ENCODE measurements at regions not wholly inside any gene's neighbourhood (a gene's known extent, or its start where the extent isn't known, plus 50 kb on each side); places are given as distances from the start of the nearest gene placed in this dataset.

DNA sequence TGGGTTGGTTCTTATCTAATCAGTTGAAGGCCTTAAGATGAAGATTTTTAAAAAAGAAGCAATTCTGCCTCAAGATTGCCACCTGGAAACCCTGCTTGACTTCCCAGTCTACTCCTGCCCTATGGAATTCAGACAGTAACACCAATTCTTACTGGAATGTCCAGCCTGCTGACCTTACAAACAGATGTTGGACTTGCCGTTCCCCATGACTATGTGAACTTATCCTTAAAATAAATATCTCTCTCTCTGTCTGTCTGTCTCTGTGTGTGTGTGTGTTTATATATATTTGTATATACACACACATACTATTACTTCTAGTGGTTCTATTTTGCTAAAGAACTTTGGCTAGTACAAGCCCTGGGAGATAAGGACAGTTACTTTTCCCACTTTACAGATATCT is 675.3 kb downstream of the SLC4A3 start:
- no peak overlapping the region for H3K4me2 ChIP-seq (ENCODE audit: low read depth, low read length)
- in situ Hi-C loops (cut with HindIII; ENCODE audit: extremely low pct_ligation_motif_present, low pct_unique_long_range_greater_than_20kb) = no loop called here
- BruUV-seq (replicated peaks) = no TSS peak
- no peaks in the 10 kb centered on the region for H4K20me1 ChIP-seq (ENCODE audit: insufficient read depth, low read length)
- ChIA-PET POLR2A (no interaction called here), CTCF (ENCODE audit: low intra/inter-chr PET ratio, low total read pairs) (no interaction called here)
- no peaks in the 10 kb centered on the region for H3K79me2 ChIP-seq (ENCODE audit: insufficient read depth, low read length)
- TF ChIP-seq, protein P1, sequence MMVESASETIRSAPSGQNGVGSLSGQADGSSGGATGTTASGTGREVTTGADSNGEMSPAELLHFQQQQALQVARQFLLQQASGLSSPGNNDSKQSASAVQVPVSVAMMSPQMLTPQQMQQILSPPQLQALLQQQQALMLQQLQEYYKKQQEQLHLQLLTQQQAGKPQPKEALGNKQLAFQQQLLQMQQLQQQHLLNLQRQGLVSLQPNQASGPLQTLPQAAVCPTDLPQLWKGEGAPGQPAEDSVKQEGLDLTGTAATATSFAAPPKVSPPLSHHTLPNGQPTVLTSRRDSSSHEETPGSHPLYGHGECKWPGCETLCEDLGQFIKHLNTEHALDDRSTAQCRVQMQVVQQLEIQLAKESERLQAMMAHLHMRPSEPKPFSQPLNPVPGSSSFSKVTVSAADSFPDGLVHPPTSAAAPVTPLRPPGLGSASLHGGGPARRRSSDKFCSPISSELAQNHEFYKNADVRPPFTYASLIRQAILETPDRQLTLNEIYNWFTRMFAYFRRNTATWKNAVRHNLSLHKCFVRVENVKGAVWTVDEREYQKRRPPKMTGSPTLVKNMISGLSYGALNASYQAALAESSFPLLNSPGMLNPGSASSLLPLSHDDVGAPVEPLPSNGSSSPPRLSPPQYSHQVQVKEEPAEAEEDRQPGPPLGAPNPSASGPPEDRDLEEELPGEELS (CRISPR knock-in tag; IDR thresholded peaks at IDR 0.05) = no peak
- TF ChIP-seq, protein P2, sequence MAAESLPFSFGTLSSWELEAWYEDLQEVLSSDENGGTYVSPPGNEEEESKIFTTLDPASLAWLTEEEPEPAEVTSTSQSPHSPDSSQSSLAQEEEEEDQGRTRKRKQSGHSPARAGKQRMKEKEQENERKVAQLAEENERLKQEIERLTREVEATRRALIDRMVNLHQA (CRISPR knock-in tag; IDR thresholded peaks at IDR 0.05) = no peak
- TF ChIP-seq BHLHE40 (IDR thresholded peaks at IDR 0.05; ENCODE audit: low read length) (no peak), ARNT (IDR thresholded peaks at IDR 0.05) (no peak), NFRKB (IDR thresholded peaks at IDR 0.05) (no peak), MAFF (IDR thresholded peaks at IDR 0.05; ENCODE audit: low read depth, low read length) (no peak), KLF13 (CRISPR knock-in tag; IDR thresholded peaks at IDR 0.05) (no peak), ZNF468 (CRISPR knock-in tag; IDR thresholded peaks at IDR 0.05) (no peak), ZNF264 (CRISPR knock-in tag; IDR thresholded peaks at IDR 0.05) (no peak), DRAP1 (CRISPR knock-in tag; IDR thresholded peaks at IDR 0.05) (no peak), EED (CRISPR knock-in tag; IDR thresholded peaks at IDR 0.05) (no peak), JUNB (CRISPR knock-in tag; IDR thresholded peaks at IDR 0.05; ENCODE audit: borderline replicate concordance) (no peak), SYNCRIP (IDR thresholded peaks at IDR 0.05; ENCODE audit: insufficient read depth, low read depth, low read length) (no peak), MEIS1 (CRISPR knock-in tag; IDR thresholded peaks at IDR 0.05; ENCODE audit: borderline replicate concordance) (no peak)
- TF ChIP-seq, protein P3, sequence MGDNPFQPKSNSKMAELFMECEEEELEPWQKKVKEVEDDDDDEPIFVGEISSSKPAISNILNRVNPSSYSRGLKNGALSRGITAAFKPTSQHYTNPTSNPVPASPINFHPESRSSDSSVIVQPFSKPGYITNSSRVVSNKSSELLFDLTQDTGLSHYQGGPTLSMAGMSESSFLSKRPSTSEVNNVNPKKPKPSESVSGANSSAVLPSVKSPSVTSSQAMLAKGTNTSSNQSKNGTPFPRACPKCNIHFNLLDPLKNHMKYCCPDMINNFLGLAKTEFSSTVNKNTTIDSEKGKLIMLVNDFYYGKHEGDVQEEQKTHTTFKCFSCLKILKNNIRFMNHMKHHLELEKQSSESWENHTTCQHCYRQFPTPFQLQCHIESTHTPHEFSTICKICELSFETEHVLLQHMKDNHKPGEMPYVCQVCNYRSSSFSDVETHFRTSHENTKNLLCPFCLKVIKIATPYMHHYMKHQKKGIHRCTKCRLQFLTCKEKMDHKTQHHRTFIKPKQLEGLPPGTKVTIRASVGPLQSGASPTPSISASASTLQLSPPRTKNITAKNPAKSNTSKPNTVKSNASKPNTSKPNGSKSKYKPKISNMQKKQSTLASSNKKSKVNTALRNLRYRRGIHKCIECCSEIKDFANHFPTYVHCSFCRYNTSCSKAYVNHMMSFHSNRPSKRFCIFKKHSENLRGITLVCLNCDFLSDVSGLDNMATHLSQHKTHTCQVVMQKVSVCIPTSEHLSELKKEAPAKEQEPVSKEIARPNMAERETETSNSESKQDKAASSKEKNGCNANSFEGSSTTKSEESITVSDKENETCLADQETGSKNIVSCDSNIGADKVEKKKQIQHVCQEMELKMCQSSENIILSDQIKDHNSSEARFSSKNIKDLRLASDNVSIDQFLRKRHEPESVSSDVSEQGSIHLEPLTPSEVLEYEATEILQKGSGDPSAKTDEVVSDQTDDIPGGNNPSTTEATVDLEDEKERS (CRISPR knock-in tag; IDR thresholded peaks at IDR 0.05) = no peak
- no peak overlapping the region for H3K9ac ChIP-seq (ENCODE audit: insufficient read depth, low read depth, low read length)
- H3K4me1 ChIP-seq (ENCODE audit: insufficient read depth, low read length) = no peaks in the 10 kb centered on the region
- ATAC-seq (no peak), FAIRE-seq (no peak), DNase-seq (ENCODE audit: low spot score) (no peak)
- H3K9me3 ChIP-seq (ENCODE audit: low read length) = no peaks in the 10 kb centered on the region
- no peaks in the 10 kb centered on the region for H3K27me3 ChIP-seq (ENCODE audit: control insufficient read depth in 1 of 2, insufficient read depth in 2 of 2, low read length in 2 of 2)
- no peak overlapping the region for H2AFZ ChIP-seq (ENCODE audit: low read length)
- WGBS (ENCODE audit: low lambda C conversion rate) = 0% methylated on average over 1 of the region's 1 CpG
- no peak overlapping the region for H3K4me3 ChIP-seq (replicated peaks in 1 of 3; ENCODE audit: insufficient read depth in 1 of 3, low read depth in 2 of 3, low read length in 3 of 3)
- intact Hi-C loops (cut with micrococcal nuclease; ENCODE audit: unreplicated experiment) = no loop called here
- H3K36me3 ChIP-seq (replicated peaks in 1 of 2; ENCODE audit: control insufficient read depth in 1 of 2, insufficient read depth in 2 of 2, low read length in 2 of 2) = no peaks in the 10 kb centered on the region
- no peak overlapping the region for H3K27ac ChIP-seq (ENCODE audit: extremely low read length, insufficient read depth, low read length)
